ENCODE measurements at regions not wholly inside any gene's neighbourhood (a gene's known extent, or its start where the extent isn't known, plus 50 kb on each side); places are given as distances from the start of the nearest gene placed in this dataset.

DNA sequence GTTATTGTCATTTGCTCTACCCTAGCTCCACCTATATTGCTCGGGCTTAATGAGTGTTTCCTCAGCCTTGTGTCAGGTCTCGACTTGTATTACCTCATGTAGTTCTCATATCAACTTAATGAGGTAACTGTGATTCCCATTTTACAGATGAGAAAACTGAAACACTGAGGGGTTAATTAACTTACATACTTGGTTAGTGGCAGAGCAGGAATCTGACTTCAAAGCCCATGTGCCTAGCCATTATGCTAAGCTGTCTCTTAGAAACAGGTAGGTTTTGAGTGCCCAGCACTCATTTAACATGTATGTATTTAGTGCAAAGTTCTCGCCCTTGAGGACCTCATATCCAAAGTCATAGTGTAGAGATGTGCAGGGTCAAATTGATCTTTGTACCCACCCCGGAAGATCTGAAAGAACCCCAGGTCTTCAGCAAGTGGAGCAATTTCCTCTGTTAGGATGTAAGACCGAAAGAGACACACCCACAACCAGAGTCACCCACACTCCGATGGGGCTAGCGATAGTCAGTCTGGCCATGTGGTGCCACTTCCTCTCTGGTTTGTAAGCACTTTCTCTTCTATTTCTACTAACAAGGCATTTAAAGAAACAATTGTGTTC, 121.0 kb upstream of the SLC39A10 start:
- no peaks in the 10 kb centered on the region for H3K36me3 ChIP-seq (replicated peaks in 1 of 2; ENCODE audit: control insufficient read depth in 1 of 2, insufficient read depth in 2 of 2, low read length in 1 of 2)
- TF ChIP-seq EZH2phosphoT487 (IDR thresholded peaks at IDR 0.05; ENCODE audit: borderline replicate concordance, low read depth) (no peak), FOSL2 (IDR thresholded peaks at IDR 0.05; ENCODE audit: borderline replicate concordance, low read depth) (no peak), JUND (IDR thresholded peaks at IDR 0.05) (no peak), NFIC (IDR thresholded peaks at IDR 0.05; ENCODE audit: borderline replicate concordance) (no peak), NRF1 (IDR thresholded peaks at IDR 0.05; ENCODE audit: low read depth, low read length) (no peak), MEF2A (IDR thresholded peaks at IDR 0.05; ENCODE audit: borderline replicate concordance, low read depth) (no peak), ELF1 (IDR thresholded peaks at IDR 0.05) (no peak), RXRA (IDR thresholded peaks at IDR 0.05; ENCODE audit: borderline replicate concordance, low read depth) (no peak), GABPA (IDR thresholded peaks at IDR 0.05; ENCODE audit: low read depth) (no peak), RAD21 (IDR thresholded peaks at IDR 0.05; ENCODE audit: low read length) (no peak), EP300 (IDR thresholded peaks at IDR 0.05; ENCODE audit: borderline replicate concordance in 1 of 2, low read depth in 1 of 2, low read length in 1 of 2) (no peak), MXI1 (IDR thresholded peaks at IDR 0.05; ENCODE audit: low read depth, low read length) (no peak), YY1 (IDR thresholded peaks at IDR 0.05; ENCODE audit: low read depth) (no peak)
- TF ChIP-seq, protein P1, sequence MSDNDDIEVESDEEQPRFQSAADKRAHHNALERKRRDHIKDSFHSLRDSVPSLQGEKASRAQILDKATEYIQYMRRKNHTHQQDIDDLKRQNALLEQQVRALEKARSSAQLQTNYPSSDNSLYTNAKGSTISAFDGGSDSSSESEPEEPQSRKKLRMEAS (IDR thresholded peaks at IDR 0.05; ENCODE audit: low read depth): no peak
- TF ChIP-seq, protein P2, sequence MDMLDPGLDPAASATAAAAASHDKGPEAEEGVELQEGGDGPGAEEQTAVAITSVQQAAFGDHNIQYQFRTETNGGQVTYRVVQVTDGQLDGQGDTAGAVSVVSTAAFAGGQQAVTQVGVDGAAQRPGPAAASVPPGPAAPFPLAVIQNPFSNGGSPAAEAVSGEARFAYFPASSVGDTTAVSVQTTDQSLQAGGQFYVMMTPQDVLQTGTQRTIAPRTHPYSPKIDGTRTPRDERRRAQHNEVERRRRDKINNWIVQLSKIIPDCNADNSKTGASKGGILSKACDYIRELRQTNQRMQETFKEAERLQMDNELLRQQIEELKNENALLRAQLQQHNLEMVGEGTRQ (IDR thresholded peaks at IDR 0.05; ENCODE audit: borderline replicate concordance, low read depth, low read length): no peak
- TF ChIP-seq, protein P3, sequence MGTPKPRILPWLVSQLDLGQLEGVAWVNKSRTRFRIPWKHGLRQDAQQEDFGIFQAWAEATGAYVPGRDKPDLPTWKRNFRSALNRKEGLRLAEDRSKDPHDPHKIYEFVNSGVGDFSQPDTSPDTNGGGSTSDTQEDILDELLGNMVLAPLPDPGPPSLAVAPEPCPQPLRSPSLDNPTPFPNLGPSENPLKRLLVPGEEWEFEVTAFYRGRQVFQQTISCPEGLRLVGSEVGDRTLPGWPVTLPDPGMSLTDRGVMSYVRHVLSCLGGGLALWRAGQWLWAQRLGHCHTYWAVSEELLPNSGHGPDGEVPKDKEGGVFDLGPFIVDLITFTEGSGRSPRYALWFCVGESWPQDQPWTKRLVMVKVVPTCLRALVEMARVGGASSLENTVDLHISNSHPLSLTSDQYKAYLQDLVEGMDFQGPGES (IDR thresholded peaks at IDR 0.05; ENCODE audit: low read depth, low read length): no peak
- TF ChIP-seq, protein P4, sequence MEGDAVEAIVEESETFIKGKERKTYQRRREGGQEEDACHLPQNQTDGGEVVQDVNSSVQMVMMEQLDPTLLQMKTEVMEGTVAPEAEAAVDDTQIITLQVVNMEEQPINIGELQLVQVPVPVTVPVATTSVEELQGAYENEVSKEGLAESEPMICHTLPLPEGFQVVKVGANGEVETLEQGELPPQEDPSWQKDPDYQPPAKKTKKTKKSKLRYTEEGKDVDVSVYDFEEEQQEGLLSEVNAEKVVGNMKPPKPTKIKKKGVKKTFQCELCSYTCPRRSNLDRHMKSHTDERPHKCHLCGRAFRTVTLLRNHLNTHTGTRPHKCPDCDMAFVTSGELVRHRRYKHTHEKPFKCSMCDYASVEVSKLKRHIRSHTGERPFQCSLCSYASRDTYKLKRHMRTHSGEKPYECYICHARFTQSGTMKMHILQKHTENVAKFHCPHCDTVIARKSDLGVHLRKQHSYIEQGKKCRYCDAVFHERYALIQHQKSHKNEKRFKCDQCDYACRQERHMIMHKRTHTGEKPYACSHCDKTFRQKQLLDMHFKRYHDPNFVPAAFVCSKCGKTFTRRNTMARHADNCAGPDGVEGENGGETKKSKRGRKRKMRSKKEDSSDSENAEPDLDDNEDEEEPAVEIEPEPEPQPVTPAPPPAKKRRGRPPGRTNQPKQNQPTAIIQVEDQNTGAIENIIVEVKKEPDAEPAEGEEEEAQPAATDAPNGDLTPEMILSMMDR (IDR thresholded peaks at IDR 0.05): no peak
- TF ChIP-seq, protein P5, sequence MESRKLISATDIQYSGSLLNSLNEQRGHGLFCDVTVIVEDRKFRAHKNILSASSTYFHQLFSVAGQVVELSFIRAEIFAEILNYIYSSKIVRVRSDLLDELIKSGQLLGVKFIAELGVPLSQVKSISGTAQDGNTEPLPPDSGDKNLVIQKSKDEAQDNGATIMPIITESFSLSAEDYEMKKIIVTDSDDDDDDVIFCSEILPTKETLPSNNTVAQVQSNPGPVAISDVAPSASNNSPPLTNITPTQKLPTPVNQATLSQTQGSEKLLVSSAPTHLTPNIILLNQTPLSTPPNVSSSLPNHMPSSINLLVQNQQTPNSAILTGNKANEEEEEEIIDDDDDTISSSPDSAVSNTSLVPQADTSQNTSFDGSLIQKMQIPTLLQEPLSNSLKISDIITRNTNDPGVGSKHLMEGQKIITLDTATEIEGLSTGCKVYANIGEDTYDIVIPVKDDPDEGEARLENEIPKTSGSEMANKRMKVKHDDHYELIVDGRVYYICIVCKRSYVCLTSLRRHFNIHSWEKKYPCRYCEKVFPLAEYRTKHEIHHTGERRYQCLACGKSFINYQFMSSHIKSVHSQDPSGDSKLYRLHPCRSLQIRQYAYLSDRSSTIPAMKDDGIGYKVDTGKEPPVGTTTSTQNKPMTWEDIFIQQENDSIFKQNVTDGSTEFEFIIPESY (IDR thresholded peaks at IDR 0.05; ENCODE audit: borderline replicate concordance, low read depth): no peak
- TF ChIP-seq, protein P6, sequence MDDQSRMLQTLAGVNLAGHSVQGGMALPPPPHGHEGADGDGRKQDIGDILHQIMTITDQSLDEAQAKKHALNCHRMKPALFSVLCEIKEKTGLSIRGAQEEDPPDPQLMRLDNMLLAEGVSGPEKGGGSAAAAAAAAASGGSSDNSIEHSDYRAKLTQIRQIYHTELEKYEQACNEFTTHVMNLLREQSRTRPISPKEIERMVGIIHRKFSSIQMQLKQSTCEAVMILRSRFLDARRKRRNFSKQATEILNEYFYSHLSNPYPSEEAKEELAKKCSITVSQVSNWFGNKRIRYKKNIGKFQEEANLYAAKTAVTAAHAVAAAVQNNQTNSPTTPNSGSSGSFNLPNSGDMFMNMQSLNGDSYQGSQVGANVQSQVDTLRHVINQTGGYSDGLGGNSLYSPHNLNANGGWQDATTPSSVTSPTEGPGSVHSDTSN (IDR thresholded peaks at IDR 0.05): no peak
- TF ChIP-seq, protein P7, sequence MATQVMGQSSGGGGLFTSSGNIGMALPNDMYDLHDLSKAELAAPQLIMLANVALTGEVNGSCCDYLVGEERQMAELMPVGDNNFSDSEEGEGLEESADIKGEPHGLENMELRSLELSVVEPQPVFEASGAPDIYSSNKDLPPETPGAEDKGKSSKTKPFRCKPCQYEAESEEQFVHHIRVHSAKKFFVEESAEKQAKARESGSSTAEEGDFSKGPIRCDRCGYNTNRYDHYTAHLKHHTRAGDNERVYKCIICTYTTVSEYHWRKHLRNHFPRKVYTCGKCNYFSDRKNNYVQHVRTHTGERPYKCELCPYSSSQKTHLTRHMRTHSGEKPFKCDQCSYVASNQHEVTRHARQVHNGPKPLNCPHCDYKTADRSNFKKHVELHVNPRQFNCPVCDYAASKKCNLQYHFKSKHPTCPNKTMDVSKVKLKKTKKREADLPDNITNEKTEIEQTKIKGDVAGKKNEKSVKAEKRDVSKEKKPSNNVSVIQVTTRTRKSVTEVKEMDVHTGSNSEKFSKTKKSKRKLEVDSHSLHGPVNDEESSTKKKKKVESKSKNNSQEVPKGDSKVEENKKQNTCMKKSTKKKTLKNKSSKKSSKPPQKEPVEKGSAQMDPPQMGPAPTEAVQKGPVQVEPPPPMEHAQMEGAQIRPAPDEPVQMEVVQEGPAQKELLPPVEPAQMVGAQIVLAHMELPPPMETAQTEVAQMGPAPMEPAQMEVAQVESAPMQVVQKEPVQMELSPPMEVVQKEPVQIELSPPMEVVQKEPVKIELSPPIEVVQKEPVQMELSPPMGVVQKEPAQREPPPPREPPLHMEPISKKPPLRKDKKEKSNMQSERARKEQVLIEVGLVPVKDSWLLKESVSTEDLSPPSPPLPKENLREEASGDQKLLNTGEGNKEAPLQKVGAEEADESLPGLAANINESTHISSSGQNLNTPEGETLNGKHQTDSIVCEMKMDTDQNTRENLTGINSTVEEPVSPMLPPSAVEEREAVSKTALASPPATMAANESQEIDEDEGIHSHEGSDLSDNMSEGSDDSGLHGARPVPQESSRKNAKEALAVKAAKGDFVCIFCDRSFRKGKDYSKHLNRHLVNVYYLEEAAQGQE (IDR thresholded peaks at IDR 0.05; ENCODE audit: low read depth, low read length): no peak
- peaks cover 28% of the 10 kb centered on the region for H3F3A ChIP-seq (replicated peaks; ENCODE audit: insufficient read depth)
- POLR2A ChIA-PET: no interaction called here
- no peak overlapping the region for H3K9ac ChIP-seq
- no peaks in the 10 kb centered on the region for H3K27me3 ChIP-seq (ENCODE audit: insufficient read depth)
- H3K4me3 ChIP-seq (ENCODE audit: low read depth in 2 of 2, low read length in 1 of 2): no peak overlapping the region
- H3K4me1 ChIP-seq (ENCODE audit: control insufficient read depth in 1 of 2, insufficient read depth in 2 of 2, low read depth in 1 of 2, low read length in 1 of 2): peaks cover 0 to 29% of the 10 kb centered on the region in 2 experiments
- no peak overlapping the region for H3K27ac ChIP-seq (ENCODE audit: low read depth in 2 of 2, low read length in 1 of 2)
- no peaks in the 10 kb centered on the region for H3K9me3 ChIP-seq
- CTCF ChIA-PET: interaction anchor here (0.7 kb wide), 1 partner anchor 48 kb away, joined by 3 read pairs; no protein-coding TSS in a partner anchor
- no peak overlapping the region for H2AFZ ChIP-seq (ENCODE audit: low read depth)
- WGBS (ENCODE audit: low lambda C conversion rate): 94% methylated on average over 7 of the region's 7 CpGs
- H3K4me2 ChIP-seq: no peak overlapping the region
- no peaks in the 10 kb centered on the region for H3K79me2 ChIP-seq (ENCODE audit: insufficient read depth)
- H3K9me2 ChIP-seq: no peaks in the 10 kb centered on the region
- no peaks in the 10 kb centered on the region for H4K20me1 ChIP-seq (ENCODE audit: insufficient read depth)
- DNase-seq: no peak
